ENCODE measurements at regions not wholly inside any gene's neighbourhood (a gene's known extent, or its start where the extent isn't known, plus 50 kb on each side); places are given as distances from the start of the nearest gene placed in this dataset.

- TF ChIP-seq CTCF (IDR thresholded peaks at IDR 0.05; ENCODE audit: low read depth, low read length, missing input control) (no peak), SP1 (IDR thresholded peaks at IDR 0.05) (no peak), JUND (IDR thresholded peaks at IDR 0.05) (no peak)
Observed at GRCh38 chr11:130780437-130780836, 135.8 kb downstream of the SNX19 start (continued).

- Histone ChIP-seq H3K9ac (ENCODE audit: low read depth in 1 of 2, low read length in 2 of 2) (no peak overlapping the region), H3K36me3 (ENCODE audit: control insufficient read depth in 4 of 4, insufficient read depth in 3 of 4, low read depth in 1 of 4, low read length in 3 of 4) (no peaks in the 10 kb centered on the region), H3K4me3 (ENCODE audit: low read depth in 1 of 3, low read length in 3 of 3) (no peak overlapping the region), H3K4me1 (ENCODE audit: control insufficient read depth in 4 of 4, insufficient read depth in 4 of 4, low read length in 3 of 4) (no peaks in the 10 kb centered on the region), H3K27me3 (ENCODE audit: control insufficient read depth in 4 of 4, insufficient read depth in 4 of 4, low read length in 3 of 4) (no peaks in the 10 kb centered on the region), H3K27ac (ENCODE audit: low read depth in 1 of 2, low read length in 2 of 2) (no peak overlapping the region), H3K9me3 (ENCODE audit: control insufficient read depth in 4 of 4, low read length in 3 of 4) (no peaks in the 10 kb centered on the region)
- TF ChIP-seq ZBTB33 (IDR thresholded peaks at IDR 0.05), result no peak
- no peak for TF ChIP-seq RAD21 (IDR thresholded peaks at IDR 0.05)
- TF ChIP-seq EGR1 (IDR thresholded peaks at IDR 0.05; ENCODE audit: low read depth in 2 of 2), result no peak
- no peak for TF ChIP-seq REST (IDR thresholded peaks at IDR 0.05)
- TF ChIP-seq YY1 (IDR thresholded peaks at IDR 0.05), result no peak
- TF ChIP-seq RXRA (IDR thresholded peaks at IDR 0.05), result no peak
- no peak for TF ChIP-seq JUND (IDR thresholded peaks at IDR 0.05)
- TF ChIP-seq HNF4A (conservative IDR thresholded peaks at IDR 0.05), result no peak
- TF ChIP-seq HNF4G (IDR thresholded peaks at IDR 0.05), result no peak
- no peak for TF ChIP-seq TAF1 (conservative IDR thresholded peaks at IDR 0.05)
- no peak for TF ChIP-seq FOXA2 (IDR thresholded peaks at IDR 0.05)
- TF ChIP-seq ATF3 (IDR thresholded peaks at IDR 0.05), result no peak
- TF ChIP-seq GABPA (IDR thresholded peaks at IDR 0.05 in 1 of 2, conservative IDR thresholded peaks at IDR 0.05 in 1 of 2), result no peak
- no peak for TF ChIP-seq NR2F2 (IDR thresholded peaks at IDR 0.05)
- no peak for TF ChIP-seq FOXA1 (IDR thresholded peaks at IDR 0.05)
- no peak for TF ChIP-seq SP1 (IDR thresholded peaks at IDR 0.05)
- no peak for TF ChIP-seq CTCF (IDR thresholded peaks at IDR 0.05; ENCODE audit: low read depth, low read length, missing input control)
- no peak for TF ChIP-seq MAX (IDR thresholded peaks at IDR 0.05)
- 67% methylated on average over 2 of the region's 2 CpGs for WGBS
- no peak for DNase-seq (ENCODE audit: low spot score)
Observed at GRCh38 chr11:130781931-130782330, 134.3 kb downstream of the SNX19 start.
